ENCODE measurements at regions not wholly inside any gene's neighbourhood (a gene's known extent, or its start where the extent isn't known, plus 50 kb on each side); places are given as distances from the start of the nearest gene placed in this dataset.

GRCh38 chr1:106925750-106926149, 130.7 kb upstream of the PRMT6 start:
- TF ChIP-seq CTCF (IDR thresholded peaks at IDR 0.05; ENCODE audit: borderline replicate concordance, control extremely low read depth, extremely low read depth, insufficient read depth, missing control alignments), result no peak
- in situ Hi-C loops (cut with MboI; ENCODE audit: low sequenced_read_pairs, unreplicated experiment), result no loop called here
- no peak for DNase-seq (ENCODE audit: low spot score)

GRCh38 chr1:106926803-106927582, 129.5 kb upstream of the PRMT6 start:
- no peak for TF ChIP-seq CTCF (IDR thresholded peaks at IDR 0.05; ENCODE audit: borderline replicate concordance, control extremely low read depth, extremely low read depth, insufficient read depth, missing control alignments)
- DNase-seq (ENCODE audit: low spot score), result no peak
- in situ Hi-C loops (cut with MboI; ENCODE audit: low sequenced_read_pairs, unreplicated experiment), result no loop called here

GRCh38 chr1:106937104-106937503, 119.4 kb upstream of the PRMT6 start:
- no peak for DNase-seq (ENCODE audit: low spot score)
- TF ChIP-seq CTCF (IDR thresholded peaks at IDR 0.05; ENCODE audit: borderline replicate concordance, control extremely low read depth, extremely low read depth, insufficient read depth, missing control alignments), result no peak
- in situ Hi-C loops (cut with MboI; ENCODE audit: low sequenced_read_pairs, unreplicated experiment), result no loop called here

- TF ChIP-seq CTCF (IDR thresholded peaks at IDR 0.05; ENCODE audit: borderline replicate concordance, control extremely low read depth, extremely low read depth, insufficient read depth, missing control alignments), result no peak
- in situ Hi-C loops (cut with MboI; ENCODE audit: low sequenced_read_pairs, unreplicated experiment), result no loop called here
- no peak for DNase-seq (ENCODE audit: low spot score)
Measured at GRCh38 chr1:106944721-106945120, 111.8 kb upstream of the PRMT6 start.

- in situ Hi-C loops (cut with MboI; ENCODE audit: low sequenced_read_pairs, unreplicated experiment), result no loop called here
- TF ChIP-seq CTCF (IDR thresholded peaks at IDR 0.05; ENCODE audit: borderline replicate concordance, control extremely low read depth, extremely low read depth, insufficient read depth, missing control alignments), result no peak
- DNase-seq (ENCODE audit: low spot score), result no peak
Measured at GRCh38 chr1:106952776-106953175, 103.7 kb upstream of the PRMT6 start.

GRCh38 chr1:106954661-106955229, 101.7 kb upstream of the PRMT6 start:
- no peak for DNase-seq (ENCODE audit: low spot score)
- TF ChIP-seq CTCF (IDR thresholded peaks at IDR 0.05; ENCODE audit: borderline replicate concordance, control extremely low read depth, extremely low read depth, insufficient read depth, missing control alignments), result no peak
- in situ Hi-C loops (cut with MboI; ENCODE audit: low sequenced_read_pairs, unreplicated experiment), result no loop called here

All from GM13976 (cell line).